ENCODE measurements at regions not wholly inside any gene's neighbourhood (a gene's known extent, or its start where the extent isn't known, plus 50 kb on each side); places are given as distances from the start of the nearest gene placed in this dataset.
"Not testable (repeated sequence)": the region's sequence is repeated elsewhere in the genome, so short reads cannot be mapped to it uniquely, and the experiment has no call there.

GRCh38 chr2:43068631-43069517, 157.5 kb downstream of the ZFP36L2 start:
- no peak for DNase-seq

DNA sequence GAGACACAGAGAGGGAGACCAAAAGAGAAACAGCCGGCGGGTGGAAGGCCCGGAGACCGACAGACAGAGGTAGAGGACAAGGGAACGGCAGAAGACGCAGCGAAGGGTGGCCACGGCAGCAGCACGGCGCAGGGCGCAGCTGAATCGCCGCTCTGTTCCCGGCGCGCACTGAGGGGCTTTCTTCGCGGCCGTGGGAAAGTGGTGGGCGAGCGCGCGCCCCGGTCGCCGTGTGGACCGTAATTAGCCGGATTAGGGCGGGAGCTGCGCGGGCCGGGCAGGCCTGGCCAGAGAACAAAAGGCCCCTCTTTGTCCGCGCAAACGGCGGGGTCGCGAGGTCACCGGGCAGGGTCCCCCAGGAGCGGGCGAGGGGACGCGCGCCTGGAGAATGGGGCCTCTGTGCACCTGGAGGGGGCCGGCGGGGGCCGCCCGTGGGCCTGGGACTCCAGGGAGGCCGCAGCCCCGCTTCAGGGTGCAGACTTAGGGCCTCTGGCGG, 158.3 kb downstream of the ZFP36L2 start:
- DNase-seq: no peak

DNA sequence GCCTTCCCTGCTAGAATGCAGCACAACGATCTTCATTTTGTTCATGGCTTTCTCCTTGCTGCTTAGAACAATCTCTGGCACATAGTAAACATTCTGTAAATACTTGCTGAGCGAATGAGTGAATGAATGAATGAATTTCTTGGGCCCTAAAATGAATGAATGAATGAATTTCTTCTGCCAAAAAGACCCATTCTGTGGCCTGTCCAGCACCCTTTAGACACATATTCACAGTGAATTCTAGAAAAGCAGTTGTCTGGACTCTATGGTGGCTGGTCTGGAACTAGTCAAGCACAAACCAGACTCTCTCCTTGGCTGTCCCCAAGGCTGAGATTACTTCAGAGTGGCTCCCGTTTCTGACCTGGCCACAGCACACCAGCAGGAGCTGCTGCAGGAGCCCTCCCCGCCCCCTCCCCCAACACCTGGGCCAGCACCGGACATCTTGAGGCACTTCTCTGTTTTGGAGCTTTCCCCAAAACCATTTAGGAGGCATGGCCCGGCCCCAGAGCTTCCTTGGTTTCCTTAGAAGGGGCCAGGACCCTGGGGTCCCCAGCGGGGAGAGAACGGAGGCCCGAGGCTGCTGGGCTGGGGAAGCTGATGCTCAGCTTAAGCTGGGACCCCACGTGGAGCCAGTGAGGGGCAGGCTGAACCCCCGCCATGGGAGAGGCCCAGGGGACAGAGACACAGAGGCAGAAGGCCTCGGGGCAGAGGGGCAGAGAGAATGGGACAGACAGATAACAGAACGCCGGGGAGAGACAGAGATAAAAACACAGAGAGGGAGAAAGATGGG, 159.0 kb downstream of the ZFP36L2 start:
- no peak for DNase-seq

DNA sequence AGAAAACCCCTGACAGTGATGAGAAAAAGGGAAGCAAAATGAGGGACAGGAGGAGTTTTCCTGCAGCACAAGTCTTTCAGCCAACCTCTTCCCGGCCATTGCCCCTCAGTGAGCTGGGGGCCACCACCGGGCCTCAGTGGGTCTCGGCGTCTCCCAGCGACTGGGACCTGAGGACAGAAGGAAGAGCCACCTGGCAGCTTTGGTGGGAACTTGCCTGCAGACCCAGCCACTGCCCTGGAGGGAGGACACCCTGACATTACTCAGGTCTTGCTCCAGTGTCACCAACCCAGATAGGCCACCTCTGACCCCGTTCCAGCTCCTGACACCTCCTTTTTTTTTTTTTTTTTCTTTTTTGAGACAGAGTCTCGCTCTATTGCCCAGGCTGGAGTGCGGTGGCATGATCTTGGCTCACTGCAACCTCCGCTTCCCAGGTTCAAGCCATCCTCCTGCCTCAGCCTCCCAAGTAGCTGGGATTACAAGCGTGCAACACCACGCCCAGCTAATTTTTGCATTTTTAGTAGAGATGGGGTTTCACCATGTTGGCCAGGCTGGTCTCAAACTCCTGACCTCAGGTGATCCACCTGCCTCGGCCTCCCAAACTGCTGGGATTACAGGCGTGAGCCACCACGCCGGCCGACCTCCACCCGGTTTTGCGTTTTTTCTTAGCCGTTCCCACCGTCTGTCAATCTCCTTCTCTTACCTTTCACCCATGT, 159.7 kb downstream of the ZFP36L2 start:
- DNase-seq: not testable (repeated sequence)

GRCh38 chr2:43065871-43066270, 160.5 kb downstream of the ZFP36L2 start:
- no peak for DNase-seq

DNA sequence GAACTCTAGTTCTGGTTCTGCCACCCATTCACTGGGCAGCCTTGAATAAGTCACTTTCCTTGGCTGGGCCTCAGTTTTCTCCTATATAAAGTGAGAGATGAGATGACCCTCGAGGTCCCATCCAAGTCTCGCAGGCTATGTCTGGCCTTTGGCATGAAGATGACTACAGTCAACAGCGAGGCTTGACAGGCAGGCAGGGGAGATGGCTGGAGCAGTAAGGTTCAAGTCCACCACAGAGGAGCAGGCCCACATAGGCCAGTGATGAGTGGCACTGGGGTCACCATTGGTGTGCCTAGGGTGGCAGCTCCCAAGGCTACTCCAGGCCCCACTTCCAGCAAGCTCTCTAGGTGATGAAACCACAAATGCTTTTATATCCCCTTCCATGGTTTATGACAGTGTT, 161.4 kb downstream of the ZFP36L2 start:
- no peak for DNase-seq

DNA sequence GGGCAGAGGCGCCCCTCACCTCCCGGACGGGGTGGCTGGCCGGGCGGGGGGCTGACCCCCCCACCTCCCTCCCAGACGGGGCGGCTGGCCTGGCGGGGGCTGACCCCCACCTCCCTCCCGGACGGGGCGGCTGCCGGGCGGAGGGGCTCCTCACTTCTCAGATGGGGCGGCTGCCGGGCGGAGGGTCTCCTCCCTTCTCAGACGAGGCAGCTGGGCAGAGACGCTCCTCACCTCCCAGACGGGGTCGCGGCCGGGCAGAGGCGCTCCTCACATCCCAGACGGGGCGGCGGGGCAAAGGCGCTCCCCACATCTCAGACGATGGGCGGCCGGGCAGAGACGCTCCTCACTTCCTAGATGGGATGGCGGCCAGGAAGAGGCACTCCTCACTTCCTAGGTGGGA, 163.3 kb downstream of the ZFP36L2 start:
- DNase-seq: not testable (repeated sequence)

DNA sequence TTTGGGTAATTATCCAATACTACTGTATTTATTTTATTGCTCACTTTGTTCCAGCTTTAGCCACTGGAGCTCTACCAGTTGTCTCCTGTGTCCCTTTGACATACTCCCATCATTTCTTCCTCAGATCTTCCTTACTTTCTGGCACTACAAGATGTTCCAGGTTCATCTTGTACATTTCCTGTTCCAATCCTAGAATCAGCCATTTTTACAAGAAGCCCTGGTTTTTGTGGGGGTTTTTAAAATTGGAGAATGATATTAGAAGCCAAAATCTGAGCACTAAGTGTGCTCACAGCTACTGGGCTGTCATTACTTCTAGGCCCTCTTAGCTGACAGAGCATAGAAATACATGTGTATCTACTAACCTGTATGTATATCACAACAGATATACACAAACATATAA, 164.3 kb downstream of the ZFP36L2 start:
- no peak for DNase-seq

GRCh38 chr2:43060390-43061016, 165.9 kb downstream of the ZFP36L2 start:
- DNase-seq: no peak

GRCh38 chr2:43059183-43059897, 167.1 kb downstream of the ZFP36L2 start:
- peak; percentile 20 to 32 for DNase-seq

- DNase-seq: no peak
Measured at GRCh38 chr2:43058726-43059110, 167.7 kb downstream of the ZFP36L2 start.

DNA sequence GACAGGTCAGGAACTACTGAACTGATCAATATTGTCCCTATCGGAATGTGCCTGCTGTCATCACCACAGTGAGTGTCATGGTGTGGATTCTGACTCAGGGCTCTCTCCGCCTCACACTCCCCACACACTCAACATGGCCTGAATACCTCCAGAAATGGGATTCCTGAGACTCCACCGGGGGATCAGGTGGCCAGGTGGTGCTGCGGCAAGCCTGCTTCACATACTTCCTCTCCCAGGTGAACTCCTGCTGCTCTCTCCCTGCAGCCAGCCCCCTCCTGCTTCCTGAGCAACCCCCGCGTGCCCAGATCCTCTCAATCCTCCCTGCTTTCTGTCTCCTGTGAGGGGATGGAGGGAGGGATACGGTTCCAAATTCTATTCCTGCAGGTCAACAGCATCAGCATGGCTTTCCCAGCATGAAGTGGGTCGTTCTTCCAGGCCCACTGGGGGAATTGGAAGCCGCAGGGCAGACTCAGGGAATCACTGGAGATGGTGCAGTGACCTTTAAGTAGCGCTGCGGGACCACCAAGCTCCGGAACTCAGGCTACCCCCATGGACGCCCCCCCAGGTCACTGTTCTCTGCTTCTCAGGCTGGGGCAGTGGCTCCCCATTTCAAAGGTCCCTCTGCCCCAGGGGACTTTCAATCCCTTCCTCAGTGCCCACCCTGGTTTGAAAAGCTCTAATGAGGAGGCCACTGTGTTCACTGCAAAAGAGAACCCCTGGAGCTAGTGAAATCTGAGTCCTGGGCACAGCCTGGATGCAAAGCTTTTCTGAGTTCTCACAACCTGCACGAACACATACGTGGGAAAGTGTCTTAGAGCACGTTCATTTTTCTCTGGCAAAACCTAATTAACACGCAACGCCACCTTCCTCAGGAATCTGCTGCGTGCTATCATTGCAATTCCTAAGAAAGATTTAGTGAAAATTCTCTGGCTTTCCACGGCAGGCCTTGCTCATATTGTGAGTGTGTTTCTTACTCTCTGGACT, 168.4 kb downstream of the ZFP36L2 start:
- DNase-seq: no peak

GRCh38 chr2:43057026-43057741, 169.2 kb downstream of the ZFP36L2 start:
- DNase-seq: no peak

DNA sequence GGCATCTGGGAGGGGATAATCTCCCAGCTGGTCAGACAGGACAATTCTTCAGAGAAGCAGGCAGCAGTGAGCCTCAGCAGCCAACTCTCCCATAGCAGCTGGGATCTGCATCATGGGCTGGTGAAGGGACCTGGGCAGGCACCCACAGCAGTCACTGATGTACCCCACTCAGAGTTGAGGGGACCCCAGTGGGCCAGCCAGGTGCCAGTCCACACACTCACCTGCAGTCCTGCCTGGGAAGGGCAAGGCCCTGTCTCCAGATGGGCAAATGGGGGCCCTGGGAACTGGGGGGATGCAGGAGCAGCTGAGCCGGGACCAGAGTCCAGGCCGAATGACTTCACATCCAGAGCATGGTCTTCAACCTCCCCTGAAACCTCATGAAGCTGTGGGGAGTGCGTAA, 170.4 kb downstream of the ZFP36L2 start:
- DNase-seq: no peak

DNA sequence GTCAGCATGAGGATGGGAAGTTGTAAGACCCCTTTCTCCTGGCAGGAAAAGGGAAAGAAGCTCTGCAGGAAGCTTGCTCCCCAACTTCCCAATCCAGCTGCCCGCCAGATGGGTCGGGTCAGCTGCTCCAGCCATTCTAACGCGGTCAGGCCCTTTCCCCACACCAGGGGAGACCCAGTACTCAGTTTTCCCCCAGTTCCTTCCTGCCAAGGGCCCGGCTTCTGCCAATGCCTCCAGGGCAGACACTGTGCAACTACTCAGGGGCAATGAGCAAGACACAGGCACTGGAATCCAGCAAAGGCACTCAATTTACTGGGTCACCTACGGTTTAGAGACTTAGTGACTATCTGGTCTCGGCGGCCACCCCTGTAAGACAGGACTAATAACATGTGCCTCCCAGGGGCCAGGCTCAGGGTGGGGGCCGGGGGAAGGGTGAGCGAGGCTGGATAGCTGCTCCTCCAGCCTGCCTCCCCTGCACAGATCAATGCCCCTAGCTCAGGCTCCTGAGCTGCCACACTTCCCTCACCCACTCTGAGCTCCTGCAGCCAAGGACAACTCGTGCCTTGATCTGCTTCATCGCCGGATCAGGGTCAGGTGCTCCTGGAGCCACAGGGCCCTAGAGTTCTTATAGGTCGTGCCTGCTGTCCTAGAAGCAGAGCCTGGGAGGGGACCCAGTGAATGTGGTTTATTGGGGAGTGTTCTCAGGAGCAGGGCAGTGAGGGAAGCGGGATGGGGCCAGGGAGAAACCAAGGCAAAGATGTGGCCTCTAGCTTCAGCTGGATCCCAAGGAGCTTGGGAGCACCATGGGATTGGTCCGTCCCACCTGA, 171.1 kb downstream of the ZFP36L2 start:
- DNase-seq: no peak

DNA sequence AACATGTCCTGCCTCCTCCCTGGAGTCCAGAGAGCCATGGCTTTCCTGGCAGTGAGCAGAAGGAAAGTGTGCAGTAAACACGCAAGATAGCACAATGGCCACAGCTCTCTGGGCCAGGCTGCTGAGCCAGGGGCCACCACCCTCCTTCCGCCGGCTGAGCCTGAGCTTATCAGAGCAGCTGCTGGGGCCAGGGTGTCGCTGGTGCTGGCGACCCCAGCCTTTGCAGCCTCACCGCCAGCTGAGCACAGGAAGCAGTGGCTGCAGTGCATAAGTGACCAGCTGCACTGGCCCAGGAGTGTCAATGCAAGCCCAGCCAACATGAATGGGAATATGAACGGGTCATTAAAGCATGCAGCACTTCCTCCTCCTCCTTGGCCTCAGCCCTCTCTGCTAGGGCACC, 172.0 kb downstream of the ZFP36L2 start:
- no peak for DNase-seq

DNA sequence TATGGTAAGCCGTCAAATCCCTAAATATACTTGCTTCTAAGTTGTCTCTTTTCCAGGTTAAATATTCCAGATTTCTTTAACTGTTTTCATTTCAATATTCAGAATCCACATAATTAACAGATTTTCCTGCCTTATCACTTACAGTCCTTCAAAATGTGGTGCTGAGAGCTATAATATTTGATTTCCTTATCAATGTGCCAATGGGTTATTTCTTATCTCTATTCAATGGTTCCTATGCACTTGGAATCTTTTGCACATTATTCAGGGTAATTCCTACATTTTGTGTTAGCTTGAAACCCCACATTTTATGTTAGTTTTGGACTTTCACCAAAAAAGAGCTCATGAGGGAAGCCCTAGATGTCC, 173.5 kb downstream of the ZFP36L2 start:
- DNase-seq: no peak

GRCh38 chr2:43052204-43052943, 174.0 kb downstream of the ZFP36L2 start:
- no peak for DNase-seq

DNA sequence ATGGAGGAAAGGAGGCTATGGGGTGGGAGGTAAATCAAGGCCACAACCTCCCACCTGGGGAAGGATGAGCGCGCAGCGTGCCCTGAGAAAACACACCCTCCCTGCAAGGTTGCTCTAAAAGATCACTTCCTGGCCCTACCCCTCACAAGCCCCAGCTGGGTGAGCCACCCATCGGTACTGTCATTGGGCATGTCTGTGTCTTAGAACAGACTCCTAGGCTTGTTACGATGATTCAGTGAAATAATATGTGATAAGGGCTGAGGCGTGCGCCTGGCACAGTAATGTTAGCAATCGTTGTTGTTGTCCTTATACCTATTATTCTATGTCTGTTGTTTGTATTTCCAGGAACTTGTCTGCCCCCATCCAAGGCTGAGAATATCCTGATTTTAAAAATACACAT, 175.1 kb downstream of the ZFP36L2 start:
- DNase-seq: peak; percentile 6 to 10
